ENCODE measurements at regions not wholly inside any gene's neighbourhood (a gene's known extent, or its start where the extent isn't known, plus 50 kb on each side); places are given as distances from the start of the nearest gene placed in this dataset.

DNA sequence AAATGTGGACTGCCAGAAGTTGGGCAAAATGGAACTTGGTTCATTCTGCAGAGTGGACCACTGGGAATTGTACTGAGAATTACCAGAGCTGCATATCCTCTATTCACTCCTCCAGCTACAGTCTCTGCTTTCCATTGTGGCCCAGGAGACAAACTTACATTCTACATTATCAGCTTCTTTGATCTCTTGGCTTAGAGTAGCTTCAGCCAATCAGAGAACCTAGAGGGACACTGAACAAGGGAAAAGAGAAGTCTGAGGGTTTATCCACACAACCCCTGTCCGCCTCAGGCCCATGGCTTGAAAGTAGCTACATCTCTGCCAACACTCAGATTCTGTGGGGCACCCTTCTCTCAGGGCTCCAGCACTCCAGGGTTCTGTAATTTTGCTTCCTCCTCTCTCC lies 251.1 kb downstream of the TRIB2 start:
- TF ChIP-seq POLR2A (IDR thresholded peaks at IDR 0.05; ENCODE audit: low read length) (no peak), RAD21 (conservative IDR thresholded peaks at IDR 0.05 in 1 of 2, IDR thresholded peaks at IDR 0.05 in 1 of 2) (no peak), RCOR1 (IDR thresholded peaks at IDR 0.05; ENCODE audit: low read depth, low read length) (no peak), HDAC2 (IDR thresholded peaks at IDR 0.05) (no peak), BHLHE40 (IDR thresholded peaks at IDR 0.05; ENCODE audit: low read depth, low read length) (no peak), EP300 (IDR thresholded peaks at IDR 0.05) (no peak)
- TF ChIP-seq, protein P1, sequence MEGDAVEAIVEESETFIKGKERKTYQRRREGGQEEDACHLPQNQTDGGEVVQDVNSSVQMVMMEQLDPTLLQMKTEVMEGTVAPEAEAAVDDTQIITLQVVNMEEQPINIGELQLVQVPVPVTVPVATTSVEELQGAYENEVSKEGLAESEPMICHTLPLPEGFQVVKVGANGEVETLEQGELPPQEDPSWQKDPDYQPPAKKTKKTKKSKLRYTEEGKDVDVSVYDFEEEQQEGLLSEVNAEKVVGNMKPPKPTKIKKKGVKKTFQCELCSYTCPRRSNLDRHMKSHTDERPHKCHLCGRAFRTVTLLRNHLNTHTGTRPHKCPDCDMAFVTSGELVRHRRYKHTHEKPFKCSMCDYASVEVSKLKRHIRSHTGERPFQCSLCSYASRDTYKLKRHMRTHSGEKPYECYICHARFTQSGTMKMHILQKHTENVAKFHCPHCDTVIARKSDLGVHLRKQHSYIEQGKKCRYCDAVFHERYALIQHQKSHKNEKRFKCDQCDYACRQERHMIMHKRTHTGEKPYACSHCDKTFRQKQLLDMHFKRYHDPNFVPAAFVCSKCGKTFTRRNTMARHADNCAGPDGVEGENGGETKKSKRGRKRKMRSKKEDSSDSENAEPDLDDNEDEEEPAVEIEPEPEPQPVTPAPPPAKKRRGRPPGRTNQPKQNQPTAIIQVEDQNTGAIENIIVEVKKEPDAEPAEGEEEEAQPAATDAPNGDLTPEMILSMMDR (IDR thresholded peaks at IDR 0.05), result no peak
- TF ChIP-seq, protein P2, sequence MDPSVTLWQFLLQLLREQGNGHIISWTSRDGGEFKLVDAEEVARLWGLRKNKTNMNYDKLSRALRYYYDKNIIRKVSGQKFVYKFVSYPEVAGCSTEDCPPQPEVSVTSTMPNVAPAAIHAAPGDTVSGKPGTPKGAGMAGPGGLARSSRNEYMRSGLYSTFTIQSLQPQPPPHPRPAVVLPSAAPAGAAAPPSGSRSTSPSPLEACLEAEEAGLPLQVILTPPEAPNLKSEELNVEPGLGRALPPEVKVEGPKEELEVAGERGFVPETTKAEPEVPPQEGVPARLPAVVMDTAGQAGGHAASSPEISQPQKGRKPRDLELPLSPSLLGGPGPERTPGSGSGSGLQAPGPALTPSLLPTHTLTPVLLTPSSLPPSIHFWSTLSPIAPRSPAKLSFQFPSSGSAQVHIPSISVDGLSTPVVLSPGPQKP (IDR thresholded peaks at IDR 0.05; ENCODE audit: low read depth, low read length), result no peak

All from A549 (cell line).